GM12878 (cell line): ENCODE measurements at regions not wholly inside any gene's neighbourhood (a gene's known extent, or its start where the extent isn't known, plus 50 kb on each side); places are given as distances from the start of the nearest gene placed in this dataset.

Experiments used
- ATAC-seq: fragments of 200-7000 bp; cut with Tn5 transposase; 3 replicates; pipeline ENCODE4 v1.9.1; 2020; ENCODE audit warnings: mild to moderate bottlenecking, moderate library complexity
- BruUV-seq: library from RNA; stranded (reverse); fragments of 400-500 nt; replicated peaks from 2 replicates; lab custom pipeline; 2021; lab: Mats Ljungman, UMichigan
- CTCF ChIA-PET: fragments of 300-600 bp; sonication (Branson Sonifier 250); formaldehyde crosslinking; extraction: SDS; loops from one replicate; lab custom pipeline; 2021; ENCODE audit warnings: inconsistent platforms; lab: Yijun Ruan, JAX
- POLR2A ChIA-PET: fragments of 350-600 bp; formaldehyde crosslinking; extraction: SDS; loops from one replicate; lab custom pipeline; 2021; ENCODE audit warnings: inconsistent platforms; lab: Charles Lee
- RAD21 ChIA-PET: fragments of 300-600 bp; sonication (Branson Sonifier 250); formaldehyde crosslinking; loops from one replicate; lab custom pipeline; 2023; ENCODE audit warnings: antibody characterized with exemption; ENCODE audit not compliant: unreplicated experiment; lab: Charles Lee
- SMC1A ChIA-PET: fragments of 300-600 bp; sonication (Branson Sonifier 250); formaldehyde crosslinking; loops from one replicate; lab custom pipeline; 2023; ENCODE audit not compliant: unreplicated experiment, uncharacterized antibody; lab: Charles Lee
- DNase-seq: peaks from one replicate; pipeline ENCODE4 v3.0.0-alpha.2; 2011; ENCODE audit warnings: low read depth, low spot score
- FAIRE-seq: peaks from 3 replicates; lab custom pipeline; 2011; peaks lifted over from hg19 to GRCh38; lab: Jason Lieb, UNC
- H2AFZ ChIP-seq: 2 replicates; pipeline ENCODE4 v1.6.0; 2011; ENCODE audit warnings: low read depth, low read length, control low read depth; ENCODE audit not compliant: control insufficient read depth
- H3K27ac ChIP-seq: 2 replicates; pipeline ENCODE4 v1.5.1; 2011; ENCODE audit warnings: control low read depth; ENCODE audit not compliant: control insufficient read depth, insufficient read depth
- H3K27me3 ChIP-seq, 2 experiments: replicated peaks in 1 of 2; 2 replicates each; pipeline versions ENCODE4 v1.6.0 to v1.6.1; 2011; ENCODE audit warnings: low read length in 1 of 2; ENCODE audit not compliant: control insufficient read depth in 2 of 2, insufficient read depth in 2 of 2
- H3K36me3 ChIP-seq, 2 experiments: 2 replicates each; pipeline ENCODE4 v1.5.1; 2011; ENCODE audit warnings: low read length in 1 of 2; ENCODE audit not compliant: control insufficient read depth in 2 of 2, insufficient read depth in 2 of 2
- H3K4me1 ChIP-seq: 2 replicates; pipeline ENCODE4 v1.6.1; 2011; ENCODE audit warnings: mild to moderate bottlenecking, low read length, moderate library complexity, mixed read lengths; ENCODE audit not compliant: control insufficient read depth, insufficient read depth
- H3K4me2 ChIP-seq: 2 replicates; pipeline ENCODE4 v1.6.0; 2011; ENCODE audit warnings: control low read depth; ENCODE audit not compliant: control insufficient read depth, insufficient read depth
- H3K4me3 ChIP-seq: fragments of 200-600 bp; sonication (generic); 2 replicates; pipeline ENCODE4 v1.5.1; 2016
- H3K79me2 ChIP-seq: 2 replicates; pipeline ENCODE4 v1.6.0; 2011; ENCODE audit warnings: low read length; ENCODE audit not compliant: control insufficient read depth, insufficient read depth
- H3K9ac ChIP-seq: 2 replicates; pipeline ENCODE4 v1.8.0; 2011; ENCODE audit warnings: low read length, control low read depth, mixed read lengths; ENCODE audit not compliant: control insufficient read depth, insufficient read depth
- H3K9me3 ChIP-seq: replicated peaks from 3 replicates; pipeline ENCODE4 v1.5.1; 2011; ENCODE audit warnings: mild to moderate bottlenecking, low read length; ENCODE audit not compliant: control insufficient read depth, insufficient read depth
- H4K20me1 ChIP-seq: 2 replicates; pipeline ENCODE4 v1.6.0; 2011; ENCODE audit not compliant: control insufficient read depth, insufficient read depth
- CHD4 ChIP-seq: fragments of 200-600 bp; sonication (generic); IDR thresholded peaks from 2 replicates; pipeline ENCODE4 v1.6.1; 2016; ENCODE audit warnings: mild to moderate bottlenecking
- FOS ChIP-seq: IDR thresholded peaks from 3 replicates; pipeline ENCODE4 v1.6.1; 2011; ENCODE audit warnings: borderline replicate concordance; ENCODE audit not compliant: insufficient read length; ENCODE audit errors: extremely low read depth
- FOXM1 ChIP-seq: IDR thresholded peaks from 2 replicates; pipeline ENCODE4 v1.6.1; 2012; ENCODE audit warnings: low read depth, mild to moderate bottlenecking, inconsistent platforms, low read length, moderate library complexity
- IKZF1 ChIP-seq: fragments of 450-650 bp; conservative IDR thresholded peaks from 2 replicates; pipeline ENCODE4 v1.6.1; 2017; ENCODE audit warnings: antibody characterized with exemption, mild to moderate bottlenecking
- MYB ChIP-seq: fragments of 150-350 bp; IDR thresholded peaks from 2 replicates; pipeline ENCODE4 v1.6.1; 2014; ENCODE audit warnings: mild to moderate bottlenecking, low read depth, low read length, borderline replicate concordance
- MYC ChIP-seq: IDR thresholded peaks from 2 replicates; pipeline ENCODE4 v1.6.1; 2011; ENCODE audit warnings: mild to moderate bottlenecking, low read length, moderate library complexity, inconsistent platforms; ENCODE audit not compliant: insufficient read depth, insufficient replicate concordance, insufficient read length, severe bottlenecking
- PML ChIP-seq: IDR thresholded peaks from 2 replicates; pipeline ENCODE4 v1.6.1; 2012; ENCODE audit warnings: low read length, inconsistent platforms
- RAD21 ChIP-seq: IDR thresholded peaks from 2 replicates; pipeline ENCODE4 v1.6.1; 2011; ENCODE audit warnings: mild to moderate bottlenecking, low read depth, low read length, moderate library complexity; ENCODE audit not compliant: insufficient read depth
- RAD51 ChIP-seq: fragments of 450-650 bp; IDR thresholded peaks from 2 replicates; pipeline ENCODE4 v1.6.1; 2016; ENCODE audit warnings: moderate library complexity, mild to moderate bottlenecking, inconsistent platforms
- RFX5 ChIP-seq: IDR thresholded peaks from 2 replicates; pipeline ENCODE4 v1.6.1; 2011; ENCODE audit warnings: low read depth, low read length, improper control_type of control experiment
- SMAD1 ChIP-seq: fragments of 450-650 bp; IDR thresholded peaks from 2 replicates; pipeline ENCODE4 v1.6.1; 2018; ENCODE audit warnings: mild to moderate bottlenecking, low read depth; ENCODE audit not compliant: partially characterized antibody
- SREBF1 ChIP-seq: IDR thresholded peaks from 2 replicates; pipeline ENCODE4 v1.6.1; 2012; ENCODE audit warnings: mild to moderate bottlenecking, low read length
- TARDBP ChIP-seq: IDR thresholded peaks from 2 replicates; pipeline ENCODE4 v1.6.1; 2016; ENCODE audit warnings: borderline replicate concordance
- ZNF384 ChIP-seq: IDR thresholded peaks from 2 replicates; pipeline ENCODE4 v1.6.1; 2012; ENCODE audit warnings: low read depth, mild to moderate bottlenecking, low read length, improper control_type of control experiment, borderline replicate concordance
- ZNF622 ChIP-seq: fragments of 450-650 bp; IDR thresholded peaks from 2 replicates; pipeline ENCODE4 v1.6.1; 2017; ENCODE audit warnings: mild to moderate bottlenecking, inconsistent platforms
- WGBS: methylation state at CpG from one replicate; pipeline ENCODE4 v1.1.6; 2016; ENCODE audit warnings: low lambda C conversion rate; ENCODE audit not compliant: insufficient replicate concordance, insufficient coverage; ENCODE audit errors: missing lambda C conversion rate; 5-methylcytosine and 5-hydroxymethylcytosine counted together
- in situ Hi-C: fragments of 300-500 bp; cut with MboI; formaldehyde crosslinking; loops from 9 replicates; pipeline ENCODE4 v1.14.3; 2018; ENCODE audit warnings: mixed read lengths
- intact Hi-C: fragments of 100-400 bp; cut with micrococcal nuclease; formaldehyde crosslinking; loops from one replicate; pipeline ENCODE4 v1.14.2; 2022; ENCODE audit not compliant: unreplicated experiment
- TF ChIP-seq, protein P1 (sequence below): fragments of 450-650 bp; IDR thresholded peaks from 2 replicates; pipeline ENCODE4 v1.6.1; 2016; ENCODE audit warnings: mild to moderate bottlenecking, moderate library complexity, borderline replicate concordance

DNA sequence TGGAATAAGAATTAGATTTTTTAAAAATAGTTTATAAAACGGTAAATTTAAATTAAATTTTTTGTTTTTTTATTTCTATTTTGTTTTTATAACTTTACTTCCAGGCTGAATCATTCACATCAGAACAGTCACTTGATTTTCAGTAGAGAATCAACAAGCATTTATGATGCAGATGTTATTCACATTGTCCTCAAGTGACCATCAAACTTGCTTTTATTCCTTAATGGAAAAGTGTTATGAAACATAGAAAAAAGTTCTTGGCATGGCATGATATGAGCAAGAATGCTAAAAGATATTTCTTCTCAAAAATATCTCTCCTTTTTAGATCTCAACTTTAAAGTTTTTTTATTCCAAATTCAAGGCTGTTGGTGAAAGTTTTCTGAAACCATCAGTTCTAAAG, 70.9 kb upstream of the TGFBR2 start:
- FAIRE-seq (no peak), DNase-seq (no peak), ATAC-seq (no peak)
- H3K27me3 ChIP-seq: no peaks in the 10 kb centered on the region
- ChIA-PET POLR2A (no interaction called here), CTCF (no interaction called here), RAD21 (no interaction called here), SMC1A (no interaction called here)
- no peak overlapping the region for H3K4me2 ChIP-seq
- no peaks in the 10 kb centered on the region for H3K4me1 ChIP-seq
- intact Hi-C loops (no loop called here), in situ Hi-C loops (no loop called here)
- 0% methylated on average over 1 of the region's 1 CpG for WGBS
- no peak overlapping the region for H3K9ac ChIP-seq
- no peaks in the 10 kb centered on the region for H3K36me3 ChIP-seq
- no peak overlapping the region for H2AFZ ChIP-seq
- no peaks in the 10 kb centered on the region for H3K9me3 ChIP-seq
- H3K27ac ChIP-seq: no peak overlapping the region
- no TSS peak for BruUV-seq
- H3K79me2 ChIP-seq: no peaks in the 10 kb centered on the region
- TF ChIP-seq SMAD1: no peak
- no peak for TF ChIP-seq TARDBP
- TF ChIP-seq ZNF384: no peak
- no peak for TF ChIP-seq RAD21
- H3K4me3 ChIP-seq: no peak overlapping the region
- H4K20me1 ChIP-seq: no peaks in the 10 kb centered on the region

DNA sequence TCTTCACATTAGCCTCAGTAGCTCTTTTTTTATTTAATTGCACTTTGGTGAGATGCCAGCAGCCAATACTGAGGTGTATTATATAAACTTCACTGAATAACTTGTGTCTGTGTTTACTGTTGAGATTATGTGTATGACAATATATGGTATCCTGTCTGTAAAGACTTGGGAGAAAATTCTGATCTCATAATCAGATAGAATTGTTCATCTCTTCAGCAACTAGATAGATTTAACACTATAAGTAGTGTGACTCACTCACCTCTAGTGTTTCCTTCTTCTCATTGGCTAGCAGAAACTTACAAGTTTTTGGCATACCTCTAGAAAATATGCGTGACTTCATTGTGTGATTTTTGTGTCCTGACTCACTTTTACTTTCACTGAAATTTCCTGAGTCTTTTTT, 67.6 kb upstream of the TGFBR2 start:
- Histone ChIP-seq H3K4me1 (no peaks in the 10 kb centered on the region), H3K79me2 (no peaks in the 10 kb centered on the region), H3K9me3 (no peaks in the 10 kb centered on the region), H3K4me3 (no peak overlapping the region), H3K9ac (no peak overlapping the region), H4K20me1 (no peaks in the 10 kb centered on the region), H3K27me3 (no peaks in the 10 kb centered on the region), H3K36me3 (no peaks in the 10 kb centered on the region), H2AFZ (no peak overlapping the region), H3K4me2 (no peak overlapping the region), H3K27ac (no peak overlapping the region)
- WGBS: 83% methylated on average over 1 of the region's 1 CpG
- FAIRE-seq (no peak), DNase-seq (no peak), ATAC-seq (no peak)
- ChIA-PET POLR2A (no interaction called here), CTCF (no interaction called here), SMC1A (interaction anchor here (1.5 kb wide), 1 partner anchor 18 kb away, joined by 3 read pairs; no protein-coding TSS in a partner anchor), RAD21 (no interaction called here)
- BruUV-seq: no TSS peak
- intact Hi-C loops (no loop called here), in situ Hi-C loops (no loop called here)
- TF ChIP-seq PML (no peak), MYB (no peak), SREBF1 (no peak), MYC (no peak), IKZF1 (no peak), FOS (no peak), ZNF622 (no peak), RFX5 (no peak), FOXM1 (no peak), CHD4 (no peak), RAD51 (no peak)
- TF ChIP-seq, protein P1, sequence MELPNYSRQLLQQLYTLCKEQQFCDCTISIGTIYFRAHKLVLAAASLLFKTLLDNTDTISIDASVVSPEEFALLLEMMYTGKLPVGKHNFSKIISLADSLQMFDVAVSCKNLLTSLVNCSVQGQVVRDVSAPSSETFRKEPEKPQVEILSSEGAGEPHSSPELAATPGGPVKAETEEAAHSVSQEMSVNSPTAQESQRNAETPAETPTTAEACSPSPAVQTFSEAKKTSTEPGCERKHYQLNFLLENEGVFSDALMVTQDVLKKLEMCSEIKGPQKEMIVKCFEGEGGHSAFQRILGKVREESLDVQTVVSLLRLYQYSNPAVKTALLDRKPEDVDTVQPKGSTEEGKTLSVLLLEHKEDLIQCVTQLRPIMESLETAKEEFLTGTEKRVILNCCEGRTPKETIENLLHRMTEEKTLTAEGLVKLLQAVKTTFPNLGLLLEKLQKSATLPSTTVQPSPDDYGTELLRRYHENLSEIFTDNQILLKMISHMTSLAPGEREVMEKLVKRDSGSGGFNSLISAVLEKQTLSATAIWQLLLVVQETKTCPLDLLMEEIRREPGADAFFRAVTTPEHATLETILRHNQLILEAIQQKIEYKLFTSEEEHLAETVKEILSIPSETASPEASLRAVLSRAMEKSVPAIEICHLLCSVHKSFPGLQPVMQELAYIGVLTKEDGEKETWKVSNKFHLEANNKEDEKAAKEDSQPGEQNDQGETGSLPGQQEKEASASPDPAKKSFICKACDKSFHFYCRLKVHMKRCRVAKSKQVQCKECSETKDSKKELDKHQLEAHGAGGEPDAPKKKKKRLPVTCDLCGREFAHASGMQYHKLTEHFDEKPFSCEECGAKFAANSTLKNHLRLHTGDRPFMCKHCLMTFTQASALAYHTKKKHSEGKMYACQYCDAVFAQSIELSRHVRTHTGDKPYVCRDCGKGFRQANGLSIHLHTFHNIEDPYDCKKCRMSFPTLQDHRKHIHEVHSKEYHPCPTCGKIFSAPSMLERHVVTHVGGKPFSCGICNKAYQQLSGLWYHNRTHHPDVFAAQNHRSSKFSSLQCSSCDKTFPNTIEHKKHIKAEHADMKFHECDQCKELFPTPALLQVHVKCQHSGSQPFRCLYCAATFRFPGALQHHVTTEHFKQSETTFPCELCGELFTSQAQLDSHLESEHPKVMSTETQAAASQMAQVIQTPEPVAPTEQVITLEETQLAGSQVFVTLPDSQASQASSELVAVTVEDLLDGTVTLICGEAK: no peak
